Esophagus muscularis mucosa (tissue), 4 donors: ENCODE measurements at regions not wholly inside any gene's neighbourhood (a gene's known extent, or its start where the extent isn't known, plus 50 kb on each side); places are given as distances from the start of the nearest gene placed in this dataset.

Experiments
- EP300 ChIP-seq: sonication (generic); formaldehyde crosslinking; IDR thresholded peaks from one replicate; pipeline ENCODE4 v1.6.1; 2017; ENCODE audit warnings: antibody characterized with exemption
- POLR2A ChIP-seq: fragments of 450-650 bp; IDR thresholded peaks from one replicate; pipeline ENCODE4 v1.6.1; 2017; ENCODE audit warnings: antibody characterized with exemption, moderate library complexity, mild to moderate bottlenecking, low read depth
- POLR2AphosphoS5 ChIP-seq, 2 donors: sonication (generic); formaldehyde crosslinking; IDR thresholded peaks; one replicate each; pipeline ENCODE4 v1.6.1; 2017; ENCODE audit warnings: antibody characterized with exemption in 2 of 2
- TF ChIP-seq, protein P1 (sequence below), 3 experiments: fragments of 200-600 bp in 2 of 3; fragments of 450-650 bp in 1 of 3; sonication (generic) in 2 of 3; IDR thresholded peaks; one replicate each; pipeline ENCODE4 v1.5.1; 2017 to 2019; ENCODE audit warnings: antibody characterized with exemption in 3 of 3, mild to moderate bottlenecking in 2 of 3, moderate library complexity in 1 of 3

- TF ChIP-seq EP300 (no peak), POLR2A (no peak), POLR2AphosphoS5 (IDR thresholded peaks at IDR 0.05) (no peak)
- TF ChIP-seq, protein P1, sequence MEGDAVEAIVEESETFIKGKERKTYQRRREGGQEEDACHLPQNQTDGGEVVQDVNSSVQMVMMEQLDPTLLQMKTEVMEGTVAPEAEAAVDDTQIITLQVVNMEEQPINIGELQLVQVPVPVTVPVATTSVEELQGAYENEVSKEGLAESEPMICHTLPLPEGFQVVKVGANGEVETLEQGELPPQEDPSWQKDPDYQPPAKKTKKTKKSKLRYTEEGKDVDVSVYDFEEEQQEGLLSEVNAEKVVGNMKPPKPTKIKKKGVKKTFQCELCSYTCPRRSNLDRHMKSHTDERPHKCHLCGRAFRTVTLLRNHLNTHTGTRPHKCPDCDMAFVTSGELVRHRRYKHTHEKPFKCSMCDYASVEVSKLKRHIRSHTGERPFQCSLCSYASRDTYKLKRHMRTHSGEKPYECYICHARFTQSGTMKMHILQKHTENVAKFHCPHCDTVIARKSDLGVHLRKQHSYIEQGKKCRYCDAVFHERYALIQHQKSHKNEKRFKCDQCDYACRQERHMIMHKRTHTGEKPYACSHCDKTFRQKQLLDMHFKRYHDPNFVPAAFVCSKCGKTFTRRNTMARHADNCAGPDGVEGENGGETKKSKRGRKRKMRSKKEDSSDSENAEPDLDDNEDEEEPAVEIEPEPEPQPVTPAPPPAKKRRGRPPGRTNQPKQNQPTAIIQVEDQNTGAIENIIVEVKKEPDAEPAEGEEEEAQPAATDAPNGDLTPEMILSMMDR (IDR thresholded peaks at IDR 0.05), result no peak
Observed at GRCh38 chr2:59935005-59935404, 618.4 kb downstream of the BCL11A start.
